HG03432 (cell line): ENCODE measurements at regions not wholly inside any gene's neighbourhood (a gene's known extent, or its start where the extent isn't known, plus 50 kb on each side); places are given as distances from the start of the nearest gene placed in this dataset.
A peak's percentile ranks its signal among the peaks of the same experiment; 100 is the strongest.

Experiments
- ATAC-seq: cut with Tn5 transposase; IDR thresholded peaks from one replicate; pipeline ENCODE4 v1.9.1; 2021; ENCODE audit warnings: mild to moderate bottlenecking, moderate library complexity; ENCODE audit not compliant: unreplicated experiment

DNA sequence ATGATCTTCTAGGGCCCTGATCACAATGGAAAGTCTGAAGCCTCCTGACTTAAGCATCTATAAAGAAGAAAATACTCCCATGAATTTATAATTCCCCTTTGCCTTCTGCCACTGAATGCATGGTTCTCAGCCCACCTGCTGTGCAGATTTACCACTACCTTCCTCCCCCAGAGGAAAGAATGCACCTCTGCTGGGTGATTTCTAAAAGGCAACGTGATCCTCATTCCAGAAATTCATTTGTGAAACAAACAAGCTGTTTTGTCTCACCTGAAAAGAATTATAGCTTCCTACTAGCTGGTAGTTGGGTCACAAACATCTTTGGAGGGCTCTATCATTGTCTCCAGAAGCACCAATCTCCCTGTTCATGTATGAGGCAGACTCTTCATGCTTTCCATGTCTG lies 320.2 kb downstream of the CDC14C start:
- no peak for ATAC-seq

DNA sequence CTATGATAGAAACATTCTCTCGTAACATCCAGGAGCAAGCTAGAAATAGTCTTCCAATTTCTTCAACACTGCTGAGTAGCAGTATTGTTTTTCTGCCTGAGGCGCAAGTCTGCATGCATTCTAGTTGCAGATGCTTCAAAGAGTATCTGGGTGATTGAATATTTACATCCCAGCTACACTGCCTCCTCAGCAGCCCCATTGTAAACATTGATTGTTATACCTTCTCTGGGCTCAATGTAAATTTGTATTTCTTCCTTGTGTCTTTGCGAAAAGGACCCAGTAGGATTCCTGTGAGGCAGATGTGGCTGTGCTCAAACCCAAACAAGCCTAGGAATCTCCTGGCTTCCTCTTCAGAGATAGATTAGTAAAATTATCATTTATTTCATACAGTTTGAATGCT lies 320.7 kb downstream of the CDC14C start:
- no peak for ATAC-seq

DNA sequence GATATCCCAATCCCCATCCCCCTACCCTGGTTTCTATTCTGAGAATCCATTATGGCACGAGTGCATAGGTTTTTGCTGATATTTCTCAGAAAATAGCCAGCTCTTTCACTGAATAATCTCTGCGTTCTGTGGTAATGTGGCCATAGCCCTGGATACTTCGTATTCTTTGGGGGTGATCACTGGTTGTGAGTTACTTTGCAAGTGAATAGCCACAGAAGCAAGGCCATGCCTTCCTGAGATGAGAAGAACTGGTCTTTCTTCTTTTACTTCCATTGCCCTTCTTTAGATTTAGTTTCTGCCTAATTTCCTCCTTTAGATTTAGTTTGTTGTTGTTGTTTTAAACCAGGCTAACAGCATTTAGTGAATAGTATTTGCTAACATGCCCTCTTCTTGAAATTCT lies 323.4 kb downstream of the CDC14C start:
- no peak for ATAC-seq

DNA sequence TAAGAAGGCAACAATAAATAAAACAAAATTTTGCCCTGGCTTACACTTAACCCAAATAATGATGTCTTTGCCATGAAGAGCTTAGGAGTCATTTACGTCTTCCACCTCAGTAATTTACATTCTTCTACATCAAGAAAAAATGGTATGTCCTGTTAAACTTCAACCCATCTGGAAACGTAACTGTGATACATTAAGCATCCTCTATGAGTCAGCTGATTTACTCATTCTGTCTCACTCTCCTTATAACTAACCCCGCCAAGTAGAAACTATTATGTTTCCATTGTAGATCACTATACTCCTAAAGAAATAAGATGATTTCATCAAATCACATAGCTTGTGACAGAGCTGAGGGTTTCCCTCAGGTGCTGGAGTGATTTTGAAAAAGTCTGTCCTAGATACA lies 330.7 kb downstream of the CDC14C start:
- no peak for ATAC-seq

DNA sequence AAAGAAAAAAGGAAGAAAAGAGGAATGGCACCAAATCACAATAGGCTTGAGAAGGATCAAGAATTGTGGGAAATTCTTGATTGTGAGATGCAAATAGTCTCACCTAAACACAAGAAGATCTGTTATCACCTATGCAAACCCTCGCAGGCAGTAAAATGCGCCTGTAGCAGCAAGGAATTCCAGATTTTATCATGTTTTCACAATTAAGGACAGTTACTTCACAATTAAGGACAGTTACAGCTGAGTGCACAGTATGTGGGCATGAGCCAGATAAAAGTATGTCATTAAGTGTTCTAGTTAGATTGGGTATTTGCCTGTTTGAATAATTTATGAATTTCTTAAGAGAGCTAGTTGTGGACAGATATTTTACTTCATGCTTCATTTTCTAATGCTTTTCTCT lies 336.2 kb downstream of the CDC14C start:
- ATAC-seq: no peak

DNA sequence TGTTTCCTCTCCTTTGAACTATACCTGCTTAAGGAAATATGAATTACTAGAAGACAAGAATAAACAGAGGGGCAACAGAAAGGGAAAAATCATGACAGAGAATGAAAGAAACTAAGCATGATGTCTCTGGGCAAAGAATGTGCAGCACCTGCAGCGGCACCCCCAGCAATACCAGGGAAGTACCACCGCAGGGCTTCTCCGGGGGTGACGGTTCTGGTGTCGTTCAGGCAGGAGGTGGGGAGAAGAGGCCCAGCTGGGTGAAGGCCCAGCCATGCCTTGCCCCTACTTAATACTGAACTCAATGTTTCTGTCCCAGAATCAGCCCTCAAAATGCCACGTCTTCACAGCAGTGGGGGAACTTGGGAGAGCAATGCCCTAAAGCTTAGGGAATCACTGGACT lies 337.6 kb downstream of the CDC14C start:
- no peak for ATAC-seq

DNA sequence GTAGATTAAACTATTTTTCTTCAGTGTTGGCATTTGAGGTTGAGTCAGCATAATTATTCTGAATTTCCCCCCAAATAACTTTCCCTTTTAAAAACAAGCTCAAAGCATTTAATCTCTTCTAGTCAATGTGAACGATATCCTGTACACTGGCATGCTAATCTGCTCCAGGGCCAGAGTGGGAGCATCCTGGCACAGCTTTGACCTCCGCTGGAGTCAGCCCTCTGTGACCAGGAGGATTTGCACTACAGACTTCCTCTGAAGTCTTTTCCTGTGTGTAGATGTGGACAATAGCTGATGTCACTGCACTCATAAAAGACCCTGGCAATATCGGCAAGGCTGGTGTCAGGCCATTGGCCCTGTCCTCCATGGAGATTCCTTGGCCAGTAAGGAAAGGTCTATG lies 340.2 kb downstream of the CDC14C start:
- no peak for ATAC-seq

DNA sequence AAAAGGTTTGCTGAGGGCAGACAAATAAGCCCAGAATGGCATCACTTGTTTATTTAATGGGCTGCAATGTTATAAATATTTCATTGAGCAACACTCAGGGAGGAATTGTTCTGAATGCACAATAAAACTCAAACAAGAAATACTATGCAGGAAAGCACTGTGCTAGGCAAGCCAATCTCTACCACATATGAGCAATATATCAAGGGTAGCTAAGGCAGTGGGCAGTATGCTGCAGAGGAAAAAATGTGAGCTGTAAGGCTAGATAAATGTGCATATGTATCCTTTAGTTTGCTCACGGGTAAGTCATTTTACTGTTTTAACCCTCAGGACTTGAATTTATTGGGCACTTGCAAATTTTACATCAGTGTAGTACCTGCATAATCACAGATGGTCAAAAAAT lies 349.6 kb downstream of the CDC14C start:
- ATAC-seq: no peak

DNA sequence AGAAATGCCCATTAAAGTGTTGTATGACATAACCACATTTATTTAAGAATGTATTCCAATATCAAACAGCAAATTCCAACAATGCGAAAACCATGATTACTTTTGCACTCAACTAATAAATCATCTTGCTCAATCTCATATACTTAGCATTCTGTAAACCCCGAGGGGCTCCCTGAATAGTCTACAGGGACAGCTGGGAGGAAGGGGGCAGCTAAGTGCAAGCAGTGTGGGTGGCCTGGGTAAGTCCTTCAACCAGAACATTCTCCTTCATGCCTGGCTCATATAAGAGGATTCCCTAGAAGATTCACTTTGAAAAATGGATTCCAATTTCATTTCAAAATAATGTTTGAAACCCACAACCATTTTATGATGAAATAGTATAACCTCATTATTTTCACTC lies 355.5 kb downstream of the CDC14C start:
- no peak for ATAC-seq

DNA sequence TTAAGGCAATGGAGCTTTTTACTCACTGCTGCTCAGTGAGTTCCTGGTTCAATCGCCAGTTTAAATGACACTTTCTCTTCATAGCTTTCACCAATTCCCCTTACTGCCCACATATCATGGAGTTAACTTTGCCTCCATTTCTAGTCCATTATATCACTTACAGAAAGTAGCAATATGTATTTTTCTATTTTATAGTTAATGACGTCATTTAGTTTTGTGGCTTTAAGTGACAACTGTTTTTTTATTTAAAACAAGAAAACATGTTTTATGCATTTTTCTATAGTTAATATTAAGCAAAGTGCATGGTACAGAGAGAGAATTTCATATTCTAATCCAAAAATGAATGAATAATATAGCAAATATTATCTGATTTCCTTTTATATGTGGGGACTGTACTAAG lies 363.3 kb downstream of the CDC14C start:
- no peak for ATAC-seq

DNA sequence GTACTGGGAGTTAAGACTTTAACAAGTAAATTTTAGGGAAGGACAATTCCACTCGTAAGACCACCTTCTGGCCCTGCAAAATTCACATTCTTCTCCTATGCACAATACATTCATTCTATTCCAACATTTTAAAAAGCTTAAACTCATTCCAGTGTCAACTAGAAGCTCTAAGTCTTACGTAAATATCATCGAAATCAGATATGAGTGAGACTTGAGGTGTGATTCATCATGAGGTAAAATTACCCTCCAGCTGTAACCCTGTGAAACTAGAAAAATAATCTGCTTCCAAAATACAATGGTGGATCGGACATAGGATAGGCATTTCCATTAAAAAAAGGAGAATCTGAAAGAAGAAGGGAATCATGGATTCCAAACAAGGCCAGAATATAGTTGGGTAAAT lies 370.3 kb downstream of the CDC14C start:
- no peak for ATAC-seq

DNA sequence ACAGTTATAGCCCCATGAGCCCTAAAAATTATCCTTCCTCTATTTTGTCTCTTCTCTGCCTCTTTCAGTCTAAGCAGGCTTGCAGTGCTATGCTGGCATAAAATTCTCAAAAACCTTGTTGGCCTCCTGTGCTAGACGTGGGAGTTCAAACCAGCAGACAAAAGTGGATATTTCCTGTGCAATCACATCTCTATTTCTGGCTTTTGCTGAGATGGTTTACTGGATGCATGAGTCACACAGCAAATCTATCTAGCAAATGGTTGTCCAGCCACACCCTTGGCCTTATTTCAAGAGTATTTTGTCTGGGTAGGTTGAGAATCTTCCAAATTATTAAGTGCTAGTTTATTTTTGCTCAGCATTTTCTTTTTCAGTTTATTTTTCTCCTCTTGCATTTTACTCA lies 370.8 kb downstream of the CDC14C start:
- ATAC-seq: no peak

DNA sequence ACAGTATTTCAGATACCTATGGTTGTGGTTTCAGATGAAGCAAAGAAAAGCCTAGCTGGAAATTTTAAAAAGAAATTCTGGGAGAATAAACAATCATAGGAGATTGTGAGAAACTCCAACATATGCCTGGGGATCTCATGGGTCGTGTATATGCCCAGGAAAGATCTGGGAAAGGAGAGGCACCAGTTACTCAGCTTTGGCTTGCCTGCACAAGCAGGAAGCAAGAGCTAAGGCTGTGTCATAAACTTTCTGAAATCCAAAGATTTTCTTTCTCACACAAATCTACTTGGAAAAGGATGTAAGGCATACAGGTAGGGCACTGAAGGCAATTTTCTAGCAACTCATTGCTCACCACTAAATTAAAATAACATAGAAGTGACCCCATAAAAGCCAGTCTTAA lies 373.6 kb downstream of the CDC14C start:
- ATAC-seq: no peak

DNA sequence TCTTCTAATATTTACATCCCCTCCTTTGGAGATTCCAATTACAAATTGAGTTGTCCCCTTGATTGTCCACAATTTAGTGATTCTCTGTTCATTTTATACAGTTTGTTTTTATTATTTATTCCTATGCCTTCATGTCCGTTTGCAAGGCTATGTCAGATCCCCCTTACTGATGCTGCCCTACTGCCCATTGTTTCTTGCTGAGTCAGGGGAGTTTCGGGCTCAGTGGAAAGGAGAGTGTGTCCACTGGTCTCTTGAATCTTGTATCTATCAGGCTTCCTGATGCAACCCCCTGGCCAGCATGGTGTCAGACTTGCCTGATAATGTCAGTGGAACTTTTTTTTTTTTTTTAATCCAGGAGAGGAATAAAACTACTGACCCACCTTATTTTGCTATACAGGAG lies 384.4 kb downstream of the CDC14C start:
- no peak for ATAC-seq

DNA sequence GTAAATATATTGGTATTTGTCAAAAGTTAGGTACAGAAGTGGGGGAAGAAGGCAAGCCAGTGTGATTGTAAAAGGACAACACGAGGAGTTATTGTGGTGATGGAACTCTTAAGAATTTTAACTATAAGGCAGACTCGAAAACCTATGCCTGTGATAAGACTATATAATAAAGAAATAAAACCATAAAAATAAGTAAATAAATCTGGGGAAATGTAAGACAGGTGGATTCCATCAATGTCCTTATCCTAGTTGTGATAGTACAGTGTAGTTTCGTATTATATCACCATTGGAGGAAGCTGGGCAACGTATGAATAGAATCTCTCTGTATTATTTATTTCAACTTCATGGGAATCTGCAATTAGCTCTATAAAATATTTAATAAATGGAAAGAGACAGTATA lies 395.7 kb downstream of the CDC14C start:
- no peak for ATAC-seq

DNA sequence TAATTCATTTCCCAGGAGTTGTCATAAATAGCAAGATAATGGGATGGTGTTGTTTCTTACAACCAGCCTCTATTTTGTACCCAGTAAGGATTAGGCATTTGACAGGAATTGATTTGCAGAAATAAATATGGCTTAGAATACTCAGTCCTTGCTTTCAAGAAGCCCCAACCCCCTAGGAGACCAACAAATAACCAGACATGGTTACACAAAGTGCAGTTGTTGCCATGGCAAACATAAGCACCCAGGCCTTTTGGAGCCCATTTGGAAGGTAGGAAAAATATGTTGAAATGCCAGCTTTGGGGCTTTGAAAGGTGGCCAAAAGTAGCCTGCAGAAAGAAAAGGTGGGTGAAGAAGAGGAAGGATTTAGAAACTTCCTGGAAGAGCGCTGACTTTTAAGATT lies 397.5 kb downstream of the CDC14C start:
- ATAC-seq: no peak

DNA sequence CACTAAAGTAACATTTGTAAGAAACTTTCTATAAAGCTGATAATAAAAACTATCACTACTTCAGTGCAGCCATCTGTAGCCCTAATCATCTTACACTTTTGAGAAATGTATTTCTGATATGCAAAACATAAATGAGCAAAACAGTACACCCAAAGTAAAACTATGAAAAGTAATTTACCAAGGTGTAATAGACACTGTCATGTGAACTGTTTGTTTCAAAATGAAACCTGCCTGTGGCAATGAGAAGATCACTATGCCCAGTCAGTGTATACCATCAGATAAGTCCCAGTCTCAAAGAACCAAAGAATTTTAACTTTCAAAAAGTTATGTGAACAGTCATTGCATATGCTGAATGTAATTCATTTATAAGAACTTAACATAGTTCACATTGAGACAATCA lies 398.1 kb downstream of the CDC14C start:
- peak; percentile 58 for ATAC-seq

DNA sequence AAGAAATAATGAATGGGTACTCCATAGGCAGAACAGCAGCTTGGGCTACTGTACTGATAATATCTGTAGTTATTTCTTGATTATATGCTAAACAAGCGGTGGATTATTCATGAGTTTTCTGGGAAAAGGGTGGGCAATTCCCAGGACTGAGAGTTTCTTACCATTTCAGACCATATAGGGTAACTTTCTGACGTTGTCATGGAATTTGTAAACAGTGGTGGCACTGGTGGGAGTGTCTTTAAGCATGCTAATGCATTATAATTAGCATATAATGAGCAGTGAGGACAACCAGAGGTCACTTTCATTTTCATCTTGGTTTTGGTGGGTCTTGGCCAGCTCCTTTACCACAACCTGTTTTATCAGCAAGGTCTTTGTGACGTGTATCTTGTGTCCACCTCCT lies 399.7 kb downstream of the CDC14C start:
- ATAC-seq: no peak

DNA sequence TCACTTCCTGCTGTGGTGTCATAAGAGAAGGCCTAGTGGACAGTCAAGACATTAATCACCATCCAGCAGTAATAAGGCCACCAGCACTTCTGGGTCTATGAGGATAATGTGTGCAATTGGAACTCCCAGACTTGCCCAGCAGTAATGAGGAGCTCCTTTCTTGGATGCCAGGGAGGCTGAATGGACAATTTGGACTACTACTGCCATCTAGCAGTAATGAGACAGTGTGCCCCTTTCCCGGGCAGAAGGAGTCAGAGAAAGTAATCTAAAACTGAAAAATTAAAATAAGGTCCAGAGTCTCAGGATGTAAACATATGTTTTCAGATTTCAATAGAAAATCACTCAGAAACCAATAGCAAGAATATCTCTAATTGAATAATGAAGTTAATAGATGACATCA lies 400.4 kb downstream of the CDC14C start:
- ATAC-seq: no peak

DNA sequence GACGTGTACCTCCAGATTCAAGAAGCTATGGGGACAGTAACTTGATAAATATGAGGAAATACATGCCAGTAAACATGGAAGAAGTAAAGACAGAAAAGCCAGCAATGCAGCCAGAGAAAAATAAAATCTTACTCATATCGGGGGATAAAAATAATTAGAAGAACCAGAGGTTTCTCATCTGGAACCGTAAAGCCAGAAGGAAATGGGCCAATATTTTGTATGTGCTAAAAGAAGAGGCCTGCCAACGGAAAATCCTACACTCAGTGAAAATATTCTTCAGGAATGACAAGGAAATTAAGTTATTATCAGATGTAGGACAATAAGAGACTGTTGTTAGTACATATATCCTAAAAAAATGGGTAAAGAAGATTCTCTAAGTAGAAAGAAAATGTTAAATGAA lies 401.2 kb downstream of the CDC14C start:
- no peak for ATAC-seq

DNA sequence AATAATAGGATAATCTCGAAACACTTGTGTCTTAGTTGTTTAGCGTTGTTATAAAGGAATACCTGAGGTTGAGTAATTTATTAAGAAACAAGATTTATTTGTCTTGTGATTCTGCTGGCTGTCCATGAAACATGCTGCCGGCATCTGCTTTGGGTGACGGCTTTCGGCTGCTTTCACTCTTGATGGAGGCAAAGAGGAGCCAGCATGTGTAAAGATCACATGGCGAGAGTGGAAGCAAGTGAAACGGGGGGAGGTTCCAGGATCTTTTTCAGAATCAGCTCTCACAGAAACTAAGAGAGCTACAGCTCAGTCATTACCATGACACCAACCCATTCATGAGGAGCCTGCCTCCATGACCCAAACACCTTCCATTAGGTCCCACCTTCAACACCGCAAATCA lies 402.8 kb downstream of the CDC14C start:
- no peak for ATAC-seq

DNA sequence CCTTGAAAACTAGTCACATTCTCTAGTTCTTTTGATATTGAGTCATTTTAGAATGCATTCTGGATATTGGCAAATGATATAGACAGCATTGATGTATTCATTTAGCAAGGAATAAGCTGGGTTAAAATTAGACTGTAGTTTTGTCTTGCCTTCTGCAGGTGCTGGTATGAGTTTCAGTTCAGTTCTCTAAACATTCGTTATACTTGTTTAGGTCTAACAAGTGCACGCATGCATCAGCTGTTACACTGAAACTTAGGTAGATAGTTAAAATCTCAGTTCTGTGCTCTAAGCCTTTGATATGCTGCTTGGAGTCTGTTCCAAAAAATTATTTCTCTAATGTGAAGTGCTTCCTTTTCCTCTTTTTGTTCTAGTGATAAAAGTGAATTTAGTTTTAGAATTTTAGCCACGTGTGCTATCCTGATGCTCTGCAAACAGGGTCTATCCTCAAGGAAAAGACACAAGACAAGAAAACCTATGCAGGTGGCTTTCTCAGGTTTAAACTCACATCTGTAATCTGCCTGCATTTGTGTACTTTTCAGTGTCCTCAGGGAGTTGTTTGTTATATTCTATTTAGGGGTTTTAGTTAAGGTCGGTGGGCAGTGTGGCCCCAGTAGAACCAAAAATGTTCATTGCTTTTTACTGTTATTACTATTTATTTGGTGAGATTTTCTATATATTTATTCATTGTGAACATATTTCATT lies 409.0 kb downstream of the CDC14C start:
- peak; percentile 90 for ATAC-seq

DNA sequence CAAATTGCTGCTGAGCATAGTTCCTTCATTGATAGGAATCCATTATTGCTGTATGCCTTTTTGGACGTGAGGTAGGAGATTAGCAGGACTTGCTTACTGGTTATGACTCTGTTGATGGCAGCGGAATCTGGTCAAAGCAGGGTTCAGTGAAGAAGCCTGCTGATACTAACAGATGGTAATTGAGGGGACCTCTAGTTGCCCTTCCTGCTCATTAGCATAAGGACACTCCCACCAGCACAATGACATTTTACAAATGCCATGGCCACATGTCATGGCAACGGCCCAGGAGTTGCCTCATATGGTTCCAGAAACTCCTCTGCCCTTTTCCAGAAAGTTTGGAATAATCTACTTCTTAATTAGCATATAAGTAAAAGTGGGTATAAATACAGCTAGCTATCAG lies 417.5 kb downstream of the CDC14C start:
- ATAC-seq: no peak

DNA sequence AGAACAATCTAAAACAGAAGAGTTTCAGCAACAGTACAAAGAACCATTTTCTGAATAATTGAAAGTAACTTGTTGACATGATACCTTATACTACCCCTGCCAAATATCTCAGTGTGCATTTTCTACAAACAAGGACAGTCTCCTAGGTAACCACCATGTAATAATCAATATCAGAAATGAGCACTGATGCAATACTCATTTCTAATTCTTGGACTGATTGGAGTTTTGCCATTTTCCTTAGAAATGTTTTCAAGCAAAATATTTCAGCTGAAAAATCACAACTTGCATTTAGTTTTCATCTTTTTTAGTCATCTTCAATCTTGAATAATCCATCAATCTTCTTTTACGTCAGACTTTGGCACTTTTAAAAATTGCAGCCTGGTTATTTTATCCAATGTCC lies 420.2 kb downstream of the CDC14C start:
- no peak for ATAC-seq
